Astrocyte of the cerebellum (primary cell): ENCODE measurements at regions not wholly inside any gene's neighbourhood (a gene's known extent, or its start where the extent isn't known, plus 50 kb on each side); places are given as distances from the start of the nearest gene placed in this dataset.
"Not testable (repeated sequence)": the region's sequence is repeated elsewhere in the genome, so short reads cannot be mapped to it uniquely, and the experiment has no call there.

Experiments
- DNase-seq: peaks from one replicate; pipeline ENCODE4 v3.0.0-alpha.2; 2011; ENCODE audit warnings: low read depth
- H3K4me3 ChIP-seq: 2 replicates; pipeline ENCODE4 v1.5.1; 2011; ENCODE audit warnings: mild to moderate bottlenecking, low read depth, low read length, moderate library complexity
- in situ Hi-C: cut with HindIII; loops from 2 replicates; pipeline ENCODE4 v1.10.0; 2017; ENCODE audit warnings: low sequenced_read_pairs
- TF ChIP-seq, protein P1 (sequence below): IDR thresholded peaks from 2 replicates; pipeline ENCODE4 v1.5.1; 2012; ENCODE audit warnings: low read length, low read depth, moderate library complexity, mild to moderate bottlenecking; ENCODE audit errors: missing control alignments

DNA sequence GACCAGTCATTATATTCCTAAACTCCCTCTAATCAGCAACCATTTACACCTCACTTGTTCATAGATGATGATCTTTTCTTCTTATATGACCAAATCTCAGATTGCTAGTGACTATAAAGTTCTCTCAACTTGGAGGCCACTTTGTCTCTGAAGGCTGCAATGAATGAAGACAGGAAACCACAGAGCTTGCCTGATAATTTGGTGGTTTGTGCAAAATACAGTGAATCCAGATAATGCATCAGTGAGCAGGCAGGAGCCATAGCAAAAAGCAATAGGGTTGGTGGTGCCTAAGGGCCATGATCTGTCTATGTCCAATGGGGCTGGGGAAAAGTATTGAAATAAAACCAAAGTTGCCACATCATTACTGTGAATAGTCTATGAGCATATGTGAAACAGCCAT is 123.8 kb upstream of the LRFN5 start:
- no peak overlapping the region for H3K4me3 ChIP-seq
- DNase-seq: no peak
- TF ChIP-seq, protein P1, sequence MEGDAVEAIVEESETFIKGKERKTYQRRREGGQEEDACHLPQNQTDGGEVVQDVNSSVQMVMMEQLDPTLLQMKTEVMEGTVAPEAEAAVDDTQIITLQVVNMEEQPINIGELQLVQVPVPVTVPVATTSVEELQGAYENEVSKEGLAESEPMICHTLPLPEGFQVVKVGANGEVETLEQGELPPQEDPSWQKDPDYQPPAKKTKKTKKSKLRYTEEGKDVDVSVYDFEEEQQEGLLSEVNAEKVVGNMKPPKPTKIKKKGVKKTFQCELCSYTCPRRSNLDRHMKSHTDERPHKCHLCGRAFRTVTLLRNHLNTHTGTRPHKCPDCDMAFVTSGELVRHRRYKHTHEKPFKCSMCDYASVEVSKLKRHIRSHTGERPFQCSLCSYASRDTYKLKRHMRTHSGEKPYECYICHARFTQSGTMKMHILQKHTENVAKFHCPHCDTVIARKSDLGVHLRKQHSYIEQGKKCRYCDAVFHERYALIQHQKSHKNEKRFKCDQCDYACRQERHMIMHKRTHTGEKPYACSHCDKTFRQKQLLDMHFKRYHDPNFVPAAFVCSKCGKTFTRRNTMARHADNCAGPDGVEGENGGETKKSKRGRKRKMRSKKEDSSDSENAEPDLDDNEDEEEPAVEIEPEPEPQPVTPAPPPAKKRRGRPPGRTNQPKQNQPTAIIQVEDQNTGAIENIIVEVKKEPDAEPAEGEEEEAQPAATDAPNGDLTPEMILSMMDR: no peak
- in situ Hi-C loops: no loop called here

DNA sequence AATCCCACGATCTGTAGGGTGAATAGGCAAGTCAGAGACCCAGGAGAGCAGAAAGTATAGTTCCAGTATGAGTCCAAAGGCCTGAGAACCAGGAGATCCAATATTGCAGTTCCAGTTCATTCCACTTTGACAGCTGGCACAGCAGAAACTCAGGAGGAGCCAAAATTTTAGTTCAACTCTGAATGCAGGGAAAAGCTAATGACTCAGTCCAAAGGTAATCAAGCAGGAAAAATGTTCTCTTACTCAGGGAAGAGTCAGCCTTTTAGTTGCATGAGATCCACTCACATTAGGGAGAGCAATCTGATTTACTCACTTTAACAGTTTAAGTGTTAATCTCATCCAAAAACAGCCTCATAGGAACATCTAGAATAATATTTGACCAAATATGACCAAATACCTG is 130.2 kb upstream of the LRFN5 start:
- no peak overlapping the region for H3K4me3 ChIP-seq
- in situ Hi-C loops: no loop called here
- no peak for DNase-seq
- TF ChIP-seq, protein P1: no peak

DNA sequence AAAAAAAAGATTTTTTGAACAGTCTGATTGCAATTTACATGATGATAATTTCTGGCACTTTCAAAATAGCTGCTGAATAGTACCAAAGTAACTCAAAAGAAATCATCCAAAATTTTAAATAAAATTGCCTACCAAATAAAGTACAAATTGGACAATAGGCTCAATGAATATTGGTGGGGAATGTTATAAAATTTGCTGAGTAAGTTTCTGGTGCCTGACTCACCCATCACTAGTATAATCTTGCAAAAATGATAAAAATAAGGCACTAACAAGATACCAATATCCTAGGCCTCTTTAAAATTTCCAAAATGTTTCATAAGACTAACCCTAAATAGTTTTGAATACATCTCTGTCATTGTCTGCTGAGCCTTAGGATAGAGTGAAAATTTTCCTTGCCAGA is 145.3 kb upstream of the LRFN5 start:
- in situ Hi-C loops: no loop called here
- DNase-seq: no peak
- H3K4me3 ChIP-seq: no peak overlapping the region
- TF ChIP-seq, protein P1: no peak

DNA sequence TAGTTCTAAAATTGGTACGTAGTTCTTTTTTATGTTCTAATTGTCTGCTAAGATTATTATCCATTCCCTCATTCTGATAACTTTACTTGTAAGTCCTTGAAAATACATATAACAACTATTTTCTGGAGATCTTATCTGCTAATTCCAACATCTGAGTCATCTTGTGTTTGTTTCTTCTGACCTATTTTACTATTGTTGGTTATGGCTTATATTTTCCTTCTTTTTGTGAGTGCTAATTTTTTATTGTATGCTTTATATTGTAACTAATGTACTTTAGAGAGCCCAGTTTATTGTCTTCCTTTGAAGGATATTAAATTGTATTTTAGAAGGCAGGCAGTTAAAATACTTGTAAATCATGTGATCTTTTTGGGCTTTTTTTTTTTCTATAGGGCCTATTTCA is 149.3 kb upstream of the LRFN5 start:
- TF ChIP-seq, protein P1: no peak
- in situ Hi-C loops: no loop called here
- no peak for DNase-seq
- H3K4me3 ChIP-seq: no peak overlapping the region

DNA sequence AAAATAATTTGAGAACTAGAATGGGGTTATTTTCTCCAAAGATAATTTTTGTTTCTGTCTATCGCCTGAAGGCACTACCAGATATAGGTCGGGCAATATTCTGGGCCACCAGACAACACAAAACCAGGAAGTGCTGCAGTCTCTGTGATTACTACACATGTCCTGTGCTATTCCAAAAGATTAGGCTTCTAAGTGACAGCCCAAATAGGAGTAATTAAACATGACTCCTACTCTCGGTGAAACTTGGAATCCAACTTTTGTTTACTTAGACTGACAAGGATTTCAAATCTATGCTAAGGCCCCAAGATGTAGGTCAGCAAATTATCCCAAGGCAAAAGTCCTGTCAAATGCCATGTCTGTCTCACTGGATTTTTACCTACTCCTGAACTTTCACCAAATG is 157.6 kb upstream of the LRFN5 start:
- in situ Hi-C loops: no loop called here
- no peak for DNase-seq
- TF ChIP-seq, protein P1: no peak
- H3K4me3 ChIP-seq: no peak overlapping the region

DNA sequence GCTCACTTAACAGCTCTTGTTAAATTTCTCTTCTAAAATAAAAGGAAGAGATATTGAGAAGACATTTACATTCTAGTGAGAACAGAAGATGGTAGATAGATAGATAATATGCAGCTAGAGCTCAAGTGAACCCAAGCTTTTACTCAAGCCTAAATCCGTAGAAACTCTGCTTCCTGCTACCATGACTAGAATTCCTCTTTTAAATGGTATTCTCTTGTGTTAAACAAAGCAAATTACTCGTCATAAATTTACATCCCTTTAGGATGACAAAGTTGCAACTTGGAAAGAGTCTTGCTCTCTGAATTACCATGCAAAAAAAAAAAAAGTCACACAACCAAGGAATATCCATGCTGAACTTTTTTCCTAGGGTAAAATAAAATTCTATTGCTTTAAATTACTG is 160.7 kb upstream of the LRFN5 start:
- TF ChIP-seq, protein P1: no peak
- DNase-seq: no peak
- no peak overlapping the region for H3K4me3 ChIP-seq
- in situ Hi-C loops: no loop called here

DNA sequence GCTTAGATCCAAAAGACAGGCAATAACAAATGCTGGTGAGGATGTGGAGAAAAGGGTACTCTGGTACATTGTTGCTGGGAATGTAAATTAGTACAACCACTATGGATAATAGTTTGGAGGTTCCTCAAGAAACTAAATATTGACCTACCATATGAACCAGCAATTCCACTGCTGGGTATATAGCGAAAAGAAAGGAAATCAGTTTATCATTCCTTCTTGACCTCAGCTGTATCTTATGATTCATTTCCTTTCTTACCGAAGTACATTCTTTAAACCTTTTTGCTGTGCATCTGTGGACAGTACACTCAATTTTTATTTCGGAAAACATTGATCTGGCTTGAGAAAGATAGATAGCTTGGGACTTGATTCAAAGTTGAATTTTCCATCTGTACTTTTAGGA is 183.2 kb upstream of the LRFN5 start:
- TF ChIP-seq, protein P1: no peak
- H3K4me3 ChIP-seq: no peak overlapping the region
- DNase-seq: no peak
- in situ Hi-C loops: no loop called here

DNA sequence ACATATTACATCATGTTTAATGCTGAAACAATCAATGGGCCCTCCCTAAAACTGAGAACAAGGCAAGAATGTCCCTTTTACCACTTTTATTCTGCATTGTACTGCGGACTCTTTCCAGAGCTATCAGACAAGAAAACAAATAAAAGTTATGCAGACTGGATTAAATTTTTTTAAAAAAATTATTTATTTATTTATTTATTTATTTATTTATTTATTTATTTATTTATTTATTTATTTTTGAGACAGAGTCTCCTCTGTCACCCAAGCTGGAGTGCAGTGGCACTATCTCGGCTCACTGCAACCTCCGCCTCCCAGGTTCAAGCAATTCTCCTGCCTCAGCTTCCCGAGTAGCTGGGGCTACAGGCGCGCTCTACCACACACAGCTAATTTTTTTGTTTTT is 185.4 kb upstream of the LRFN5 start:
- DNase-seq, H3K4me3 ChIP-seq, in situ Hi-C loops: not testable (repeated sequence)
